GM10266 (cell line): ENCODE measurements at regions not wholly inside any gene's neighbourhood (a gene's known extent, or its start where the extent isn't known, plus 50 kb on each side); places are given as distances from the start of the nearest gene placed in this dataset.

Source experiments
- DNase-seq: peaks from one replicate; pipeline ENCODE4 v3.0.0; 2012; ENCODE audit errors: extremely low spot score
- TF ChIP-seq, protein P1 (sequence below): IDR thresholded peaks from 2 replicates; pipeline ENCODE4 v1.5.1; 2012; ENCODE audit warnings: mild to moderate bottlenecking, low read depth; ENCODE audit not compliant: control insufficient read depth, insufficient read depth; ENCODE audit errors: missing control alignments

DNA sequence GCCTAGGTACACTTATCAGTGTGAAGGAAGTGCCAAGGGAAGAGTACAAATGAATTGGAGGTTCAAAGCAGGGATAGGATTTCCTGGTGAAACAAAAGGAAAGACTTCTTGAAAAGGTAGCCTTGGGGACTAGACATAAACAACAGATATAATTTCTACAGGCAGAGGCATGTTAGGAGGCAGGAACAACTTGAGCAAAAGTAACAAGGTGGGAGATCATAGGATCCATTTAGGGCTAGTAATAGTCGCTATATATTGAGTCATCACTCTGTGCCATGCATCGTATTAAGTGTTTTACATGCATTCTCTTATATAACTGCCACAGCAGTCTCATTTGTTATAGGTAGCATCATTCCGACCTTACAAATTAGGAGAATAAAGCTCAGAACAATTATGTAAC, 98.3 kb upstream of the EOLA2 start:
- TF ChIP-seq, protein P1, sequence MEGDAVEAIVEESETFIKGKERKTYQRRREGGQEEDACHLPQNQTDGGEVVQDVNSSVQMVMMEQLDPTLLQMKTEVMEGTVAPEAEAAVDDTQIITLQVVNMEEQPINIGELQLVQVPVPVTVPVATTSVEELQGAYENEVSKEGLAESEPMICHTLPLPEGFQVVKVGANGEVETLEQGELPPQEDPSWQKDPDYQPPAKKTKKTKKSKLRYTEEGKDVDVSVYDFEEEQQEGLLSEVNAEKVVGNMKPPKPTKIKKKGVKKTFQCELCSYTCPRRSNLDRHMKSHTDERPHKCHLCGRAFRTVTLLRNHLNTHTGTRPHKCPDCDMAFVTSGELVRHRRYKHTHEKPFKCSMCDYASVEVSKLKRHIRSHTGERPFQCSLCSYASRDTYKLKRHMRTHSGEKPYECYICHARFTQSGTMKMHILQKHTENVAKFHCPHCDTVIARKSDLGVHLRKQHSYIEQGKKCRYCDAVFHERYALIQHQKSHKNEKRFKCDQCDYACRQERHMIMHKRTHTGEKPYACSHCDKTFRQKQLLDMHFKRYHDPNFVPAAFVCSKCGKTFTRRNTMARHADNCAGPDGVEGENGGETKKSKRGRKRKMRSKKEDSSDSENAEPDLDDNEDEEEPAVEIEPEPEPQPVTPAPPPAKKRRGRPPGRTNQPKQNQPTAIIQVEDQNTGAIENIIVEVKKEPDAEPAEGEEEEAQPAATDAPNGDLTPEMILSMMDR, result no peak
- no peak for DNase-seq

DNA sequence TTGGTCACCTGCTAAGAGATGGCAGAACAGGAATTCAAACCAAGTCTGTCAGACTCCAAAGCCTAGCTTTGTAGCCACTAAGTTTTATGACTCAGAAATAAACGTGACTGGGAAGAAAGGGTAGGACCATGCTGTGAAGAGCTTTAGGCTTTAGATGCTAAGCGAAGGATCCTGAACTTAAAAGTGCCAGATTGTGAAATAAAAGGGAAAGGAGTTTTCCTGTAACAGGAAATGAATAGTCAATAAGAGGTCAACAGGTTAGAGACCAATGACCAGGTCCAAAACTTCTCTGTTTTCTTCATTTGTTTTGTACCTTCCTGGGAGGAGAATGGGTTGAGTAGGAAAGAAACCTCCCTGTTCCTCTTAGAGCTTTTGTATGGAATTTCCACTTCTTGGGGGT, 98.8 kb upstream of the EOLA2 start:
- DNase-seq, result no peak
- TF ChIP-seq, protein P1, result no peak

DNA sequence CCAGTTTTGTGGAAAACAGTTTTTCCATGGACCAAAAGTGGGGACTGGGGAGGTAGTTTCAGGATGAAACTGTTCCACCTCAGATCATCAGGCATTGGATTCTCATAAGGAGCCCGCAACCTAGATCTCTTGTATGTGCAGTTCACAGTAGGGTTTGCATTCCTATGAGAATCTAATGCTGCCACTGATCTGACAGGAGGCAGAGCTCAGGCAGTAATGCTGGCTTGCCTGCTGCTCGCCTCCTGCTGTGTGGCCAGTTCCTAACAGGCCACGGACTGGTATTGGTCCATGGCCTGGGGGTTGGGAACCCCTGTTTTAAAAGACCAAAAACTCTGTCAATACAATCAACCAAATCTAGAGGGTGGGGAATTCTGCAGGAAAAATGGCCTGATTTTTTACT, 100.0 kb upstream of the EOLA2 start:
- DNase-seq, result no peak
- TF ChIP-seq, protein P1, result no peak

DNA sequence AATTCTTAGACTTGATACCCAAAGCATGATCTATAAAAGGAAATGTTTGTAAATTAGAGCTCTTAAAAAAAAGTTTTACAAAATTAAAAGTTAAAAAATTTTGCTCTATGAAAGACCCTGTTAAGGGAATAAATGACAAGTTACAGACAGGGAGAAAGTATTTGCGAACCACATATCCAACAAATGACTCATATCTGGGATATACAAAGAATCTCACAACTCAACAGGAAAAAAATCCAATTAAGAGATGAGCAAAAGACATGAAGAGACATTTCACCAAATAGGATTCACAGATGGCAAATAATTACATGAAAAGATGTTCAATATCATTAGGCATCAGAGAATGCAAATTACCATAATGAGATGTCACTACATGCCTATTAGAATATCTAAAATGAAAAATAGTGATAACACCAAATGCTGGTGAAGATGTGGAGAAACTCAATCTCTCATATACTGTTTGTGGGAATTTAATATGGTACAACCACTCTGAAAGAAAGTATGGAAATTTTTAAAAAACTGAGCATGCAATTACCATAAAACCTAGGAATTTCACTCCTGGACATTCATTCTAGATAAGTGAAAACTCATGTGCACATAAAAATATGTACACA, 100.8 kb upstream of the EOLA2 start:
- TF ChIP-seq, protein P1, result no peak
- DNase-seq, result no peak

DNA sequence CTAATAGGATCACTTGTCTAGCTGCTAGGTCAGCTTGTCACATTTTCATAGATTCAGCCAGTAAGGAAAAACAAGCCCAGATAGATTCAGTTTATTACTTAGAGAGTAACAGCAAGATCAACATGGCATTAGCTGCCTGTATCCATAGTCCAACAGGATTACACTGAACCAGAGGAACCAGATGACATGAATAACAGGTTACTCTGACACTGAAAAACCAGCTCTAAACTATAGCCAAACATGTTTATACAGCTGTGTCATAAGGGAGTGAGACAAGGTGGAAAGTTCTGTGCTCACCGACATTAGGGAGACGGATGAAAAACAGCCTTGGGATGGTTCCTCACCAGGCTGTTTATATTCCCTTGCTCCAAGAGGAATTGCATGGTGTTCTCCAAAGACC, 102.9 kb upstream of the EOLA2 start:
- DNase-seq, result no peak
- TF ChIP-seq, protein P1, result no peak

DNA sequence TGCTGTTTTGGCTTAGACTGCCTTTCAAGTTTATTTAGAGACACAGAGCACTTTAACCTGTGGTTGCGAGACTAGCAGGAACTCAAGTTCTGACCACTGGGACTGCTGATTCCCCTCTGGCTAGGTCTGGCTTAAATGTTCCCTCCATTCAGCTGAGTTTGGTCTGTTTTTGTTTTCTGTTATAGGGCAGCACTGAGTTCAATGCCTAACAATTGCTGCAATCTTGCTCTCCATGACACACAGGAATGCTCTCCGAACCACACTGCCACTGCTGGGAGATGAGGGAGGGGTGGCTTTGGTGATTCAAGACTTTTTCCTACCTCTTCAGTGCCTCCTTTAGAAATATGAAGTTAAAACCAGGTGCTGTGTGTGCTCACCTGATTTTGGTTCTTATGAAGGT, 106.3 kb upstream of the EOLA2 start:
- no peak for DNase-seq

DNA sequence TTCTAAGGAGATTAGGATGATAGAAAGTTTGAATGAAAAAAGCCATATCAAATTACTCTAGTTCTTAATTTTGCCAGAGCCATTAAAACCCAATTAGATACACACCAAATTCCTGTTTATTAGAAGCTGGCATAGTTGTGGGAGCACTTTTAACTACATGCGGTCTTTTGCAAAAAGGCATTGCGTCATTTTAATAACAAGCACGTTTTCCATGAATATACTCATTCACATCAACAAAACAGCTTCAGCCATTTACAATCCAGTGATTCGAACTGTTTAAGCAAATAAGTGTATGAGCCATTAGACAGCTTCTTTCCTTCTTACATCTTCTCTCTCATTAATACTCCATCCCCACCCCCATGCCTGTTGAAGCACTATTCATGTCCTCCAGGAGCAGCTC, 109.5 kb upstream of the EOLA2 start:
- no peak for DNase-seq
- TF ChIP-seq, protein P1, result no peak

More for the DNA sequence above, 106.3 kb upstream of the EOLA2 start:
- TF ChIP-seq, protein P1, result no peak
